ENCODE measurements at regions not wholly inside any gene's neighbourhood (a gene's known extent, or its start where the extent isn't known, plus 50 kb on each side); places are given as distances from the start of the nearest gene placed in this dataset.
A peak's percentile ranks its signal among the peaks of the same experiment; 100 is the strongest.

DNA sequence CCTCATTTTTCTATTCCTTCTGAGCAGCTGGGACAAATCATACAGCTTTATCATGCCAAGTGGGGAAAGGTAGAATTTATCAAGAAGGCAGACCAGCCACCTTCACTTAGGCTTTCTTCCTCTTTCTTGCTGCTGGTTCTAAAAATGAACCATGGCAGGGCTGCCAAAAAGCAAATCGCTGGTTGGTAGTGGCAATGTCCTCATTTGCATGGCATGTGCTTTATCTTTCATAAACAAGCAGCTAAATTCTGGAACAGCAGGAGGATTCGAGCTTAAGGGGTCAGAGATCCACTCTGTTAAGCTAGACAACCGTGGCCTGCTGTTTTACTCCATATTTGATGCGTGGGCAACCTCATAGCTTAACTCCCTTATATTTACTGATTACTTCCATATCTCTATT is 91.3 kb downstream of the RPE65 start:
- TF ChIP-seq JUND (IDR thresholded peaks at IDR 0.05; ENCODE audit: low read depth), result no peak
- DNase-seq (ENCODE audit: low read depth in 1 of 2, low spot score in 1 of 2), result no peak
- in situ Hi-C loops (cut with HindIII; ENCODE audit: low pct_unique_long_range_greater_than_20kb, low sequenced_read_pairs), result no loop called here

DNA sequence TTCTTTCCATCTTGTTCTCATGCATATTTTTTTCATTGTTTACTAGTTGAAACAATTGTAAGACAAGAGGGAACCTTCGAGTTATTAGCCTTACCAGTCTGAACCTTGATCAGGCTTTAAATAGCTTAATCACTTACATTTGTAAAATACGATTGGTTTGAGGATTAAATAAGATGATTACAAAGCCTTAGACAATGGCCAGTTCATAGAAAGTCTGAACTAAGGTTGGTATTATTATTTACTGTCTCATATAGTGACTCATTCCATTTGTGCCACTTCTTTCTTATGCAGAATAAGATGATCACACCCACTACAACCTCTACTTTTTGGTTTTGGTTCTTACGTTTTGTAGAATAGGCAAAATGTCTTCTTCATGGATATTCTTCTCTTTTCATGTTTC is 94.1 kb downstream of the RPE65 start:
- in situ Hi-C loops (cut with HindIII; ENCODE audit: low pct_unique_long_range_greater_than_20kb, low sequenced_read_pairs), result no loop called here
- DNase-seq (ENCODE audit: low read depth in 1 of 2, low spot score in 1 of 2), result no peak
- TF ChIP-seq JUND (IDR thresholded peaks at IDR 0.05; ENCODE audit: low read depth), result no peak

DNA sequence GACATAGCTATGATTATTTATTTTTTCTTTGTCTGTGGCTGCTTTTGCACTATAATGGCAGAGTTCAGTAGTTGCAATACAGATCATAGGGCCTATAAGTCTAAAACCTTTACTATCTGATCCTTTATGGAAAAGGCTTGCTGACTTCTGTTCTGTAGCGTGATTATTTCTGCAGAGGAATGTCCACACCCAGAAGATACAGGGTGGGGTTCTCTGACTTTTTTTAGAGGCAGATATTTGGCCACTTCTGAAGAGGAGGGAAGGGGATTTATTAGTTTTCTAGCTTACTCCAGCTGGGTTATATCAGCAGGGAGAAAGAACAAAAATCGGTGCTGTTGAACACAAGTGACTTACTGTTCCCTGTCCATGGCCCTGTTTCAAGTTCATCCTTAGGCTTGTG is 97.6 kb downstream of the RPE65 start:
- in situ Hi-C loops (cut with HindIII; ENCODE audit: low pct_unique_long_range_greater_than_20kb, low sequenced_read_pairs), result no loop called here
- no peak for TF ChIP-seq JUND (IDR thresholded peaks at IDR 0.05; ENCODE audit: low read depth)
- no peak for DNase-seq (ENCODE audit: low read depth in 1 of 2, low spot score in 1 of 2)

- TF ChIP-seq JUND (IDR thresholded peaks at IDR 0.05; ENCODE audit: low read depth), result no peak
- DNase-seq (ENCODE audit: low read depth in 1 of 2, low spot score in 1 of 2), result no peak
- in situ Hi-C loops (cut with HindIII; ENCODE audit: low pct_unique_long_range_greater_than_20kb, low sequenced_read_pairs), result no loop called here
These were observed 102.3 kb downstream of the RPE65 start for GRCh38 chr1:68347415-68347814.

DNA sequence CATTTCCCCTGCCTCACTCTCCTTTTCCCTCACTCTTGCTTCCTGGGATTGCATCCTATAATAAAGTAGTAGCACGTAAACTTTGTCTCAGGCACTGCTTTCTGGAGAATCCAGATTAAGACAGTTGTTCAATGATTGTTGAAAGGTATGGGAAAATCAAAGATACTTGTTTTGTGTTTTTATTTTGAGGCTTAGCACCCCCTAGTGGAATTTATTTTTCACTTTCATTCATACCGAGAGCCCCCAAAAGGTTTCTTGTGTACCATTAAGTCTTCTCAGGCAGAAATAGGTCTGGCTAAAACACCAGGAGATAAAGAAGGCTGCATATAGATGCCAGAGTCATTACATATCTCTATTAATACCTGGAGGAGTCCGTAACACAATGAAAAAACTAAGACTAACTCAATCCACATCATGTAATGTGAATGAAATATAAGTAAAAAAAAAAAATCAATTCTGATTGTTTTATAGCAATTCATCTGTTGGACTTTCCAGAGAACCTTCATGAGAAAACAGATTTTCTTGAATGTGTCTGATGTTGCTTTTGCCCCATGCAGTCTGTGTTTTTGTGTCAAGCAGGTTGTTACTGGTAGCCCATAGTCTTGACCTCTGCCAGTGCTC is 103.5 kb downstream of the RPE65 start:
- peak in 1 of 2 experiments; percentile 10 for DNase-seq (ENCODE audit: low read depth in 1 of 2, low spot score in 1 of 2)
- in situ Hi-C loops (cut with HindIII; ENCODE audit: low pct_unique_long_range_greater_than_20kb, low sequenced_read_pairs), result no loop called here
- TF ChIP-seq JUND (IDR thresholded peaks at IDR 0.05; ENCODE audit: low read depth), result no peak

- TF ChIP-seq JUND (IDR thresholded peaks at IDR 0.05; ENCODE audit: low read depth), result no peak
- DNase-seq (ENCODE audit: low read depth in 1 of 2, low spot score in 1 of 2), result peak in 1 of 2 experiments; percentile 6
- in situ Hi-C loops (cut with HindIII; ENCODE audit: low pct_unique_long_range_greater_than_20kb, low sequenced_read_pairs), result no loop called here
These were observed 105.5 kb downstream of the RPE65 start for GRCh38 chr1:68344208-68344607.

GRCh38 chr1:68340951-68341350 is 108.6 kb upstream of the WLS start:
- no peak for DNase-seq (ENCODE audit: low read depth in 1 of 2, low spot score in 1 of 2)
- in situ Hi-C loops (cut with HindIII; ENCODE audit: low pct_unique_long_range_greater_than_20kb, low sequenced_read_pairs), result no loop called here
- no peak for TF ChIP-seq JUND (IDR thresholded peaks at IDR 0.05; ENCODE audit: low read depth)

DNA sequence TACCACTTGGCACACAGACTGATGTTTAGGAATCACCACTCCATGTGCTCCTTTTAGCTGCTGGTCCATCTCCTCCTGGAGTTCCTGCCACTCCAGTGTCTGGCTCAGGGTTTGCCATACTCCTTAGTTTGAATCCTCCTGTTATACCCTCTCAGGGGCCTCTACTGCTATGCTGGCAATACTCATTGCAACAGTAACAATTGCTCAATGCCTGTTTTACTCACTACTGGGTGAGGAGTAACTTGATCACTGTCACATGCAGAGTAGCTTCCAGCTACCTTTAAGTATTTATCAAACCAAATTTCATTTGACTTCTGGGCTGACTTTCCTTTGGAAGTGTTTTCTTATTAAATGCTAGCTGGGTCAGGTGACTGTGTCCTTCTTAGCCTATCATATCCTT is 107.2 kb upstream of the WLS start:
- DNase-seq (ENCODE audit: low read depth in 1 of 2, low spot score in 1 of 2), result no peak
- in situ Hi-C loops (cut with HindIII; ENCODE audit: low pct_unique_long_range_greater_than_20kb, low sequenced_read_pairs), result no loop called here

GRCh38 chr1:68338081-68338480 is 105.8 kb upstream of the WLS start:
- TF ChIP-seq JUND (IDR thresholded peaks at IDR 0.05; ENCODE audit: low read depth), result no peak
- no peak for DNase-seq (ENCODE audit: low read depth in 1 of 2, low spot score in 1 of 2)
- in situ Hi-C loops (cut with HindIII; ENCODE audit: low pct_unique_long_range_greater_than_20kb, low sequenced_read_pairs), result no loop called here

More for the DNA sequence above, 107.2 kb upstream of the WLS start:
- no peak for TF ChIP-seq JUND (IDR thresholded peaks at IDR 0.05; ENCODE audit: low read depth)

DNA sequence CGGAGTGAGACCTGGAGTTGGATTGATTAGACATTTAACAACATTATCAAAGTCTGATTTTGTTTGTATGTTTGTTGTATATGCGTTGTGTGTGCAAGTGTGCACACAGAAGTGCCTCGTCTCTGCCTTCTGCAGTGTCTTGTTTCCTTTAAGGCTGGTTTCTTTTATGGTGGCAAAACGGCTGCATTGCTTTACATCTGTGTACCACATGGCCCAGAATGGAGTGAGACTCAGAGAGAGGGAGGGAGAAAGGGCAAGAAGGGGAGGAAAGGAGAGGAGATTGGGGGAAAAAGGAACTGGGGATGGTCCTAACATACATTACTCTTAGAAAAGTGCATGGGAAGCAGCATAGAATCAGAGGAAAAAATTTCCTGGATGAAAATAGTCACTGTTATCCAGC is 99.7 kb upstream of the WLS start:
- in situ Hi-C loops (cut with HindIII; ENCODE audit: low pct_unique_long_range_greater_than_20kb, low sequenced_read_pairs), result no loop called here
- TF ChIP-seq JUND (IDR thresholded peaks at IDR 0.05; ENCODE audit: low read depth), result no peak
- DNase-seq (ENCODE audit: low read depth in 1 of 2, low spot score in 1 of 2), result no peak

DNA sequence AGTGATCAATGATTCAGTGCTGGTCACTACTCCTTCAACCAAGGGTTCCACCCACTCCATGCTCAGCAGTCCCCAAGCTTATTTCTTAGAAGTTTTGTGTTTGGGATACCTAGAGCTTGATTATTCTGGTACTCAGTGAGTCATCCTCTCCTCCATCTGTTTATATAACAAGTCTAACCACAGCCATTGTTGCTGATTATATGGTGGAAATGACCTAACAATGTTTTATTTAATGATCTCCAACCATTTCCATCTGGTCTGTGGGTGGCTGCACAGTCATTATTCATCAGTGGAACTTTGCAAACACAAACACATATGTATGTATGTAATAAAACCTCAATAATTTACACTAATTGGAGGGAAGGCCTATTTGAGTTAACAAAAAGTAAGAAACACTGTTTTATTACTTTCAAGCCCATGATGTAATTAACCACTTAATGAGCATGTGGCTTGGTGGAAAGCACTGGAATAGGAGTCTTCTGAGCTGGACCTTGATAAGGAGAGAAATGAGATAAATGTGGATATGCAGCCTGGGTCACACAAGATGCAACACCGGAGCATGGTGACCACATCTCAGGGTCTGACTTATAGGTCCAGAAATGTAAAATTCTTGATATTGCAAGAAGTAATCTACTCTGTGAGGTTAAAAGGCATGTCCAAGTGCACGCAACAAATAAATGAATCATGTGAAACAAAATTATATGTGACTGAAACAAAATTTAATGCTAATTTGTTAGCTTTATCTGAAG is 99.0 kb upstream of the WLS start:
- in situ Hi-C loops (cut with HindIII; ENCODE audit: low pct_unique_long_range_greater_than_20kb, low sequenced_read_pairs), result no loop called here
- DNase-seq (ENCODE audit: low read depth in 1 of 2, low spot score in 1 of 2), result no peak
- TF ChIP-seq JUND (IDR thresholded peaks at IDR 0.05; ENCODE audit: low read depth), result no peak

DNA sequence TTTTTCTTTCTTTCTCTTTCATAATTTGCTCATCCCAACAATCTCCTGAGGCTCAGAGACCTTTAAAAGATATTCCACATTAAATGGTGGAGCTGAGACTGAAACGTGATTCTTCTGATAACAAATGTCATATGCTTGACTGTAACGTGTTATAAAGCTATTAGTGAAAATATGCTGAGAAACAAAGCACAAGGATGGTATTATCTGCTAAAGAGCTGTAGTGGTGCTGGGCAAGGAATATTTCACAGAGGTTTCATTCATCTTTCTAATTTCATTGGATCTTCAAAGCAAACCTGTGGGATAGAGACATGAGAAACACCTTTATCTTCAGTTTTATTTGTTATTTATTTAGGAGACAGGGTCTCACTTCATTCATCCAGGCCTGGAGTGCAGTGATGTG is 98.1 kb upstream of the WLS start:
- no peak for TF ChIP-seq JUND (IDR thresholded peaks at IDR 0.05; ENCODE audit: low read depth)
- in situ Hi-C loops (cut with HindIII; ENCODE audit: low pct_unique_long_range_greater_than_20kb, low sequenced_read_pairs), result no loop called here
- DNase-seq (ENCODE audit: low read depth in 1 of 2, low spot score in 1 of 2), result no peak

DNA sequence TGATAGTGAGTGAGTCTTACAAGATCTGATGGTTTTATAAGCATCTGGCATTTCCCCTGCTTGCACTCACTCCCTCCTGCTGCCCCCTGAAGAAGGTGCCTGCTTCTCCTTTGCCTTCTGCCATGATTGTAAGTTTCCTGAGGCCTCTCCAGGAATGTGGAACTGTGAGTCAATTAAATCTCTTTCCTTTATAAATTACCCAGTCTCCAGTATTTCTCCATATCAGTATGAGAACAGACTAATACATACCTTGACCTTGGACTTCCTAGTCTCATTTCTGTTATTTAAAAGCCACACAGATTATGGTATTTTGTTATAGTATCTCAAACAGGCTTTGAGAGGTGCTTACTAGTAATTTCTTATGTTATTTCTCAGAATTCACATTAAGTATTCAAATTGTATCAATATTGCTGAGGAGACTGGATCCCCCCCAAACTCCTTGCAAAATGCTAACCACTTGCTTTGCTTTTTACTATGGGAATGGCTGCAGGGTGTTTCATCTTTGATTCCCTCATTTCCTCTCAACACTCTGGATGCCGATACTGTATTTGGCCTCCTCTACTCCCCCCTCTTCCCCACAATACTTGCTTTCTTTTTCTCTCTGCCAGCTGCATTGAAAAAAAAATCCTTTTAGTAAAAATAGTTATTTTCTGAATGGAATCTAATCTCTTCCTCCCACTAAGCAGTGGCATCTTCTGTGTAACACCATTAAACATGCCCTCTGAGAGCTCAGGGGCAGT is 96.9 kb upstream of the WLS start:
- TF ChIP-seq JUND (IDR thresholded peaks at IDR 0.05; ENCODE audit: low read depth), result no peak
- in situ Hi-C loops (cut with HindIII; ENCODE audit: low pct_unique_long_range_greater_than_20kb, low sequenced_read_pairs), result no loop called here
- no peak for DNase-seq (ENCODE audit: low read depth in 1 of 2, low spot score in 1 of 2)

Measured in T47D (cell line).